ENCODE measurements at regions not wholly inside any gene's neighbourhood (a gene's known extent, or its start where the extent isn't known, plus 50 kb on each side); places are given as distances from the start of the nearest gene placed in this dataset.

DNA sequence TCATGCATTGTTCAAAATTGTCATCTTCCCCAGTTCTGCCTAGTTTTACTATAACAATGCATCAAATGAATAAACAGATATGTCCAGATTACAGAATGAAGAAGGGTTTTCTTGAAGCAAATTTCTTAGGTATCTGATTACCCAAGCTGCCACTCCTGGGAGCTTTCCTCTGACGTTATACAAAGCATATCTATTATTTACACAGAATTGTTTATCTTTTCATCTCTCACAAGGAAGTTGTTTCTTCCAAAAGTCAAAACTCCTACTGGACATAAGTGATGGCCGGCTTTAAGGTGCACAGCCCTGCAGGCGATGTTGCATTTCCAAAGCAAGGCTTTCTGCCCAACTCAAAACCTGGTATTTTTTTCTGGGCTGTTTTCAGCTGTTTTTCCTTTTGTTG is 73.4 kb upstream of the ANKH start:
- Histone ChIP-seq H3K4me1 (replicated peaks in 1 of 2) (no peaks in the 10 kb centered on the region), H3K4me3 (no peak overlapping the region), H3K9me3 (replicated peaks in 1 of 3) (no peaks in the 10 kb centered on the region), H3K27ac (no peak overlapping the region), H3K27me3 (no peaks in the 10 kb centered on the region), H3K36me3 (replicated peaks in 1 of 2) (no peaks in the 10 kb centered on the region)
- intact Hi-C loops (cut with DNase I) = no loop called here
- TF ChIP-seq, protein P1, sequence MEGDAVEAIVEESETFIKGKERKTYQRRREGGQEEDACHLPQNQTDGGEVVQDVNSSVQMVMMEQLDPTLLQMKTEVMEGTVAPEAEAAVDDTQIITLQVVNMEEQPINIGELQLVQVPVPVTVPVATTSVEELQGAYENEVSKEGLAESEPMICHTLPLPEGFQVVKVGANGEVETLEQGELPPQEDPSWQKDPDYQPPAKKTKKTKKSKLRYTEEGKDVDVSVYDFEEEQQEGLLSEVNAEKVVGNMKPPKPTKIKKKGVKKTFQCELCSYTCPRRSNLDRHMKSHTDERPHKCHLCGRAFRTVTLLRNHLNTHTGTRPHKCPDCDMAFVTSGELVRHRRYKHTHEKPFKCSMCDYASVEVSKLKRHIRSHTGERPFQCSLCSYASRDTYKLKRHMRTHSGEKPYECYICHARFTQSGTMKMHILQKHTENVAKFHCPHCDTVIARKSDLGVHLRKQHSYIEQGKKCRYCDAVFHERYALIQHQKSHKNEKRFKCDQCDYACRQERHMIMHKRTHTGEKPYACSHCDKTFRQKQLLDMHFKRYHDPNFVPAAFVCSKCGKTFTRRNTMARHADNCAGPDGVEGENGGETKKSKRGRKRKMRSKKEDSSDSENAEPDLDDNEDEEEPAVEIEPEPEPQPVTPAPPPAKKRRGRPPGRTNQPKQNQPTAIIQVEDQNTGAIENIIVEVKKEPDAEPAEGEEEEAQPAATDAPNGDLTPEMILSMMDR (IDR thresholded peaks at IDR 0.05) = no peak
- no peak for TF ChIP-seq POLR2A (IDR thresholded peaks at IDR 0.05)
- DNase-seq = no peak
- WGBS, 4 donors = 71 to 76% (median 72%) methylated on average over 3 of the region's 3 CpGs

DNA sequence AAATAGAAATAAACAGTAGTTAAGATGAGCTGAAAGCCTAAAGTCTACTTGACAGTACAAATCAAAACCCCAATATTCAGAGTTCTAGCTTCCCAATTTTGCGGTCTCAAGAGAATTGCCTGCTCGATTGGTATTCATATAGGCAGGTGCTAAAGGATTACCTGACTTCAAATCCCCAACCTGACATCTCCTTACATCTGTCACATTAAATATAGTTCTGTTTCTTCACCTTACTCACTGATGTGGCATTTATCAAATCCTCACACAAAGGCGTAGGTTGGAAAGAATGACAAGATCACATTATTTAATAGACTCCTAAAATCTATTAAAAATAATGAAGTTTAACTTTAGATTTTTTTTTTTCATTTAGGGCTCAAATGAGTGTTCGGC is 72.8 kb upstream of the ANKH start:
- H3K9me3 ChIP-seq (replicated peaks in 1 of 3) = no peaks in the 10 kb centered on the region
- H3K36me3 ChIP-seq (replicated peaks in 1 of 2) = no peaks in the 10 kb centered on the region
- H3K4me3 ChIP-seq = no peak overlapping the region
- H3K4me1 ChIP-seq (replicated peaks in 1 of 2) = no peaks in the 10 kb centered on the region
- intact Hi-C loops (cut with DNase I) = no loop called here
- no peak overlapping the region for H3K27ac ChIP-seq
- no peak for TF ChIP-seq POLR2A (IDR thresholded peaks at IDR 0.05)
- H3K27me3 ChIP-seq = no peaks in the 10 kb centered on the region
- 85 to 90% (median 87%) methylated on average over 4 of the region's 4 CpGs for WGBS, 4 donors
- DNase-seq = no peak

DNA sequence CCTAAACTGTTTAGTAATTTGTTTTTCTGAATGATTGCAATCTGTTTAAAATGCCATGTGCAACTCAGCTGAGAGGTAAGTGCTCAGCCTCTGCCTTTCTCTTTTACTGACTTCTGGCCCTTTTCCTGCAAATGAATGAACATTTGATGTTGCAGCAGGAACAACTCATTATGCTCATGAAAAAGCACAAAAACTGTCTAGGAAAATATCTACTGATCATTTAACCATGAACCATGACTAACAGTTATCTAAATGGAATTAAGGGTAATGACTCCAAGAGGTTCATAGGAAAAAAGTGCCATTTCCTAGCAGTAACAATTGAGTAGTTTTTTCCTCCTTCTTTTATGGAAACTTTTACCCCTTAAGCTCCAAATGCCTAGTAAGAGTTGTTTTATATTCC is 70.6 kb upstream of the ANKH start:
- Histone ChIP-seq H3K27ac (no peak overlapping the region), H3K27me3 (no peaks in the 10 kb centered on the region), H3K9me3 (replicated peaks in 1 of 3) (no peaks in the 10 kb centered on the region), H3K4me3 (no peak overlapping the region), H3K4me1 (replicated peaks in 1 of 2) (no peaks in the 10 kb centered on the region), H3K36me3 (replicated peaks in 1 of 2) (no peaks in the 10 kb centered on the region)
- no peak for DNase-seq
- TF ChIP-seq, protein P1 (IDR thresholded peaks at IDR 0.05) = no peak
- no peak for TF ChIP-seq POLR2A (IDR thresholded peaks at IDR 0.05)
- intact Hi-C loops (cut with DNase I) = no loop called here

DNA sequence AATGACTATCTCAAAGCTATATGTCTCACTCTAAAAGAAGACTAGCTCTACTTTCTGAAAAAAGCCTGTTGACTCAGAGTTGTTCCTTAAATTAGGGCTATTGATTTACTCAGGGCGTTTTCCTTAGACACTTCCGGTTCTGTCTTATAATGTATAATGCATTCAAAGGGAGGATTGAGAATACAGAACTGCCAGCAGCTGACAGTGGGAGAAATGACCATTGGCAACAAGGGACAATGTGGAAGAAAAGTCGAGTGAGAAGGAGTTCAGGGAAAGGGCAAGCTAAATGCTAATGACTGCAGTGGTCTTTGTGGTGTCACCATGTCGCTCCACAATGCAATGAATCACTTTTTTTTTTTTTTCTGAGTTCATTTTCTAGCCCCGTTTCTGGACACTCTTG is 65.7 kb upstream of the ANKH start:
- Histone ChIP-seq H3K27me3 (no peaks in the 10 kb centered on the region), H3K4me1 (replicated peaks in 1 of 2) (no peaks in the 10 kb centered on the region), H3K4me3 (no peak overlapping the region), H3K9me3 (replicated peaks in 1 of 3) (no peaks in the 10 kb centered on the region), H3K36me3 (replicated peaks in 1 of 2) (no peaks in the 10 kb centered on the region), H3K27ac (peak overlapping the region in 2 of 5 donors; percentile 63 to 70)
- intact Hi-C loops (cut with DNase I) = no loop called here
- peak in 2 of 7 donors; percentile 31 to 35 for DNase-seq
- TF ChIP-seq, protein P1 (IDR thresholded peaks at IDR 0.05) = no peak
- TF ChIP-seq POLR2A (IDR thresholded peaks at IDR 0.05) = no peak
- 20 to 31% (median 28%) methylated on average over 5 of the region's 5 CpGs for WGBS, 4 donors

DNA sequence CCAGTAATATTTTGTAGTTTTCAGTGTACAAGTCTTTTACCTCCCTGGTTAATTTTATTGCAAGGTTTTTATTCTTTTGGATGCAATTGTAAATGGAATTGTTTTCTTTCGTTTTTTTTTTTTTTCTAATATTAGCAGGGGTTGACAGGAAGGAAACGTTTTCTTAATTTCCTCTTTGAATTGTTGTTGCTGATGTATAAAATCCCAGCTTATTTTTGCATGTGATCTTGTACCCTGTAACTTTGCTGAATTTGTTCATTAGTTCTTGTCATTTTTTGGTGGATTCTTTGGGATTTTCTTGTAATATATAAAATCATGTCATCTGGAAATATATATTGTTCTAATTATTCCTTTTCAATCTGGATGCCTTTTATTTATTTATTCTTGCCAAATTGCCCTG is 65.0 kb upstream of the ANKH start:
- Histone ChIP-seq H3K36me3 (replicated peaks in 1 of 2) (no peaks in the 10 kb centered on the region), H3K27ac (peak overlapping the region in 2 of 5 donors; percentile 63 to 70), H3K4me1 (replicated peaks in 1 of 2) (no peaks in the 10 kb centered on the region), H3K27me3 (no peaks in the 10 kb centered on the region), H3K9me3 (replicated peaks in 1 of 3) (no peaks in the 10 kb centered on the region), H3K4me3 (no peak overlapping the region)
- DNase-seq = no peak
- intact Hi-C loops (cut with DNase I) = no loop called here
- TF ChIP-seq, protein P1 (IDR thresholded peaks at IDR 0.05) = no peak
- TF ChIP-seq POLR2A (IDR thresholded peaks at IDR 0.05) = no peak
- WGBS, 4 donors = 22 to 36% (median 31%) methylated on average over 2 of the region's 2 CpGs
